Rectal smooth muscle tissue (tissue), 1 donor: ENCODE measurements at regions not wholly inside any gene's neighbourhood (a gene's known extent, or its start where the extent isn't known, plus 50 kb on each side); places are given as distances from the start of the nearest gene placed in this dataset.

ENCODE experiments used
- H3K27ac ChIP-seq: one replicate; pipeline ENCODE4 v1.7.0; 2013; ENCODE audit warnings: low read depth, low read length, inconsistent platforms
- H3K27me3 ChIP-seq: one replicate; pipeline ENCODE4 v1.7.0; 2013; ENCODE audit warnings: low read length; ENCODE audit not compliant: control insufficient read depth, insufficient read depth
- H3K36me3 ChIP-seq: one replicate; pipeline ENCODE4 v1.7.0; 2013; ENCODE audit warnings: low read length; ENCODE audit not compliant: control insufficient read depth, insufficient read depth
- H3K4me1 ChIP-seq: one replicate; pipeline ENCODE4 v1.7.0; 2013; ENCODE audit warnings: low read length; ENCODE audit not compliant: control insufficient read depth, insufficient read depth
- H3K4me3 ChIP-seq: one replicate; pipeline ENCODE4 v1.7.0; 2013; ENCODE audit warnings: low read length
- H3K9ac ChIP-seq: one replicate; pipeline ENCODE4 v1.7.0; 2013; ENCODE audit warnings: low read length

GRCh38 chr18:45119876-45120275 lies 439.2 kb downstream of the SETBP1 start:
- no peaks in the 10 kb centered on the region for H3K4me1 ChIP-seq
- H3K27ac ChIP-seq: no peak overlapping the region
- no peaks in the 10 kb centered on the region for H3K27me3 ChIP-seq
- no peaks in the 10 kb centered on the region for H3K36me3 ChIP-seq
- H3K9ac ChIP-seq: no peak overlapping the region
- no peak overlapping the region for H3K4me3 ChIP-seq

GRCh38 chr18:45121146-45121545 lies 440.5 kb downstream of the SETBP1 start:
- Histone ChIP-seq H3K4me1 (no peaks in the 10 kb centered on the region), H3K27me3 (no peaks in the 10 kb centered on the region), H3K27ac (no peak overlapping the region), H3K36me3 (no peaks in the 10 kb centered on the region), H3K4me3 (no peak overlapping the region), H3K9ac (no peak overlapping the region)

GRCh38 chr18:45122506-45122905 lies 441.8 kb downstream of the SETBP1 start:
- no peaks in the 10 kb centered on the region for H3K27me3 ChIP-seq
- no peaks in the 10 kb centered on the region for H3K4me1 ChIP-seq
- no peak overlapping the region for H3K9ac ChIP-seq
- no peak overlapping the region for H3K27ac ChIP-seq
- no peak overlapping the region for H3K4me3 ChIP-seq
- H3K36me3 ChIP-seq: no peaks in the 10 kb centered on the region

GRCh38 chr18:45127405-45127804 lies 446.7 kb downstream of the SETBP1 start:
- Histone ChIP-seq H3K4me1 (no peaks in the 10 kb centered on the region), H3K36me3 (no peaks in the 10 kb centered on the region), H3K9ac (no peak overlapping the region), H3K27ac (no peak overlapping the region), H3K27me3 (no peaks in the 10 kb centered on the region), H3K4me3 (no peak overlapping the region)

- H3K36me3 ChIP-seq: no peaks in the 10 kb centered on the region
- no peak overlapping the region for H3K4me3 ChIP-seq
- no peak overlapping the region for H3K9ac ChIP-seq
- no peak overlapping the region for H3K27ac ChIP-seq
- no peaks in the 10 kb centered on the region for H3K27me3 ChIP-seq
- no peaks in the 10 kb centered on the region for H3K4me1 ChIP-seq
Observed at GRCh38 chr18:45133276-45133675, 452.6 kb downstream of the SETBP1 start.

GRCh38 chr18:45136381-45137086 lies 455.8 kb downstream of the SETBP1 start:
- no peak overlapping the region for H3K27ac ChIP-seq
- H3K9ac ChIP-seq: no peak overlapping the region
- no peaks in the 10 kb centered on the region for H3K27me3 ChIP-seq
- no peaks in the 10 kb centered on the region for H3K36me3 ChIP-seq
- H3K4me3 ChIP-seq: no peak overlapping the region
- no peaks in the 10 kb centered on the region for H3K4me1 ChIP-seq

GRCh38 chr18:45137087-45137419 lies 456.4 kb downstream of the SETBP1 start:
- H3K4me3 ChIP-seq: no peak overlapping the region
- no peak overlapping the region for H3K27ac ChIP-seq
- H3K36me3 ChIP-seq: no peaks in the 10 kb centered on the region
- no peak overlapping the region for H3K9ac ChIP-seq
- no peaks in the 10 kb centered on the region for H3K4me1 ChIP-seq
- H3K27me3 ChIP-seq: no peaks in the 10 kb centered on the region

- no peaks in the 10 kb centered on the region for H3K27me3 ChIP-seq
- H3K27ac ChIP-seq: no peak overlapping the region
- H3K36me3 ChIP-seq: no peaks in the 10 kb centered on the region
- H3K4me1 ChIP-seq: no peaks in the 10 kb centered on the region
- H3K9ac ChIP-seq: no peak overlapping the region
- H3K4me3 ChIP-seq: no peak overlapping the region
Observed at GRCh38 chr18:45139478-45139877, 458.8 kb downstream of the SETBP1 start.

GRCh38 chr18:45142868-45143267 lies 462.2 kb downstream of the SETBP1 start:
- H3K9ac ChIP-seq: no peak overlapping the region
- no peak overlapping the region for H3K27ac ChIP-seq
- H3K4me1 ChIP-seq: no peaks in the 10 kb centered on the region
- no peaks in the 10 kb centered on the region for H3K27me3 ChIP-seq
- no peaks in the 10 kb centered on the region for H3K36me3 ChIP-seq
- no peak overlapping the region for H3K4me3 ChIP-seq

GRCh38 chr18:45149712-45150111 lies 465.6 kb upstream of the SLC14A2 start:
- H3K36me3 ChIP-seq: no peaks in the 10 kb centered on the region
- no peak overlapping the region for H3K9ac ChIP-seq
- H3K27me3 ChIP-seq: no peaks in the 10 kb centered on the region
- H3K4me3 ChIP-seq: no peak overlapping the region
- H3K4me1 ChIP-seq: no peaks in the 10 kb centered on the region
- no peak overlapping the region for H3K27ac ChIP-seq

GRCh38 chr18:45151645-45152044 lies 463.6 kb upstream of the SLC14A2 start:
- H3K36me3 ChIP-seq: no peaks in the 10 kb centered on the region
- no peaks in the 10 kb centered on the region for H3K27me3 ChIP-seq
- H3K9ac ChIP-seq: no peak overlapping the region
- H3K4me3 ChIP-seq: no peak overlapping the region
- H3K4me1 ChIP-seq: no peaks in the 10 kb centered on the region
- no peak overlapping the region for H3K27ac ChIP-seq

GRCh38 chr18:45155526-45155925 lies 459.8 kb upstream of the SLC14A2 start:
- no peaks in the 10 kb centered on the region for H3K27me3 ChIP-seq

GRCh38 chr18:45156946-45157345 lies 458.3 kb upstream of the SLC14A2 start:
- Histone ChIP-seq H3K27me3 (no peaks in the 10 kb centered on the region), H3K27ac (no peak overlapping the region), H3K36me3 (no peaks in the 10 kb centered on the region), H3K9ac (no peak overlapping the region), H3K4me1 (no peaks in the 10 kb centered on the region), H3K4me3 (no peak overlapping the region)

More at GRCh38 chr18:45155526-45155925, 459.8 kb upstream of the SLC14A2 start:
- Histone ChIP-seq H3K4me1 (no peaks in the 10 kb centered on the region), H3K4me3 (no peak overlapping the region), H3K36me3 (no peaks in the 10 kb centered on the region), H3K27ac (no peak overlapping the region), H3K9ac (no peak overlapping the region)
